ENCODE measurements at regions not wholly inside any gene's neighbourhood (a gene's known extent, or its start where the extent isn't known, plus 50 kb on each side); places are given as distances from the start of the nearest gene placed in this dataset.

DNA sequence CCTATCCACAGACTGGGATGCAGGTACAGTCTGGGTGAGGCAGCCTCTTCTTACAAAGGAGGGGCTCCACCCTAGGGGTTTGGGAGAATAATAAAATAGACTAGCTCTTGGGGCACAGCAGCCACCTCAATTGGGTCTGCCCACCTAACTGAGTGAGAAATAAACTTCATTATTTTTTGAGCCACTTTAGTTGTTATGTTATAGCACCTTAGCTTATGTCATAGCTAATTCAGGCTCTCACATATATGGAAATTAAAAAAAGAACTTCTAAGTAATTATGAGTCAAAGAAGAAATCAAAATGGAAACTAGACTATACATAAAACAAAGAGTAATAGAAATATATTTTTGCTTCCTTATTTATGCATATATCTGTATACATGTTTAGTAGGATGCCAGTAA lies 318.5 kb upstream of the B3GALT2 start:
- DNase-seq (ENCODE audit: low read depth) = no peak

DNA sequence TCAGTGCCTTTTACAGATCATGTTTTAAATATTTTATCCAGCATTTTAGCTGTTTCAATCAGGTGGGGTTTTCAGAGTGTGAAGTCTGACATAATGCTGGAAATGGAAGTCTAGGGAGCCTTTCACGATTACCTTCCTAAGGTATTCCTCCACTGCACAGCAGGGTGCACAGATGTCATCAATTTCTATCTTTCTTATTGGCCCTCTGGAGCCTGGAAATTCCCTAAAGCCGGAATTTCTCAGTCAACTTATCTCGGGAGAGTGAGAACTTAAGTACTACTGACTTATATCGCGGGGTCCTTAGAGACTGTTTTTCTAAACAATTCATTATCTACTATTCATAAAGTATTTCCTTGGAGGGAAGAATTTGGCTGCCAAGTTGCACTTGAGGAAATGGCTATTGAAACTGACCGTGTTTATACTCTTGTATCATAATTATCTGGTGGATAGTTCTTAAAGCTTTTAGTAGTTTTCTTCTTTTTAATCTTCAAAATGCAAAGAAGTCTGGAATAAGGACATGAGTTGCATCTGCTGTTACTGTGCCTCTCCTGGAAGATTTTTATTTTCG lies 311.8 kb upstream of the B3GALT2 start:
- no peak for DNase-seq (ENCODE audit: low read depth)

DNA sequence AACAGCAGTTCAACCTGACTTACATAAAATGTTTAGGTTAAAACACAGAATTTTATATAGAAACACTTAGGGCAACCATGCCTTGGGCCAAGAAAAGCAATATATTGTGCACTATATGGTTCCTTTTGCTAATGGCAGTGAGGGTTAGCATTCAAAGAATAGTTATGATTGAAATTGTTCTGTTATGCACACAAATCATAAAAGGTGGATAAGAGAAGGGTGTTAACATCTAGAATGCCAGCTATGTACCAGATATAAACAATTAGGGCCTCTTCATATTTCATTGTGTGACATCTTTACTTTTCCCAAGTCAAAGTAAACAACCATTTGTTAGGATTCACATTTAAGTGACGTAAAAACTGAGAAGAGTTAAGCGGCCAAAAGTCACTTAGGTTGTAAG lies 308.0 kb upstream of the B3GALT2 start:
- no peak for DNase-seq (ENCODE audit: low read depth)

DNA sequence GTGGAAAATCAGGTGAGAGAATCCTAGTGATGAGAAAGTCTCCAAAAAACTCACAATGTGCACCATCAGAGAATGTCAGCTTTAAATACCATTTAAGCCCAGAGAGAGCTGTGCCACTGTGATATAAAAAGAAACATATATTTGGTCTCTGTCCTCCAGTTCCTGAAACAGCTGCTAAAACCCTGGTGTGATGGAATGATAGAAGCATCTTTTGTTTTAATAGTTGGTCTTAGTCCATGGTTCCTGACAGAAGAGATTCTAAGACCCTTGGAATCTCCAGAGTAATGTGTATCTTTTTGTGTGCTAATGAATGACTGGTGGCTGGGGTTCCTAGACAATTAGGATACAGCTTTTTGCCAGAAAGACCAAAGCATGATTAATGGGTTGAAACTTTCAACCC lies 302.8 kb upstream of the B3GALT2 start:
- no peak for DNase-seq (ENCODE audit: low read depth)

DNA sequence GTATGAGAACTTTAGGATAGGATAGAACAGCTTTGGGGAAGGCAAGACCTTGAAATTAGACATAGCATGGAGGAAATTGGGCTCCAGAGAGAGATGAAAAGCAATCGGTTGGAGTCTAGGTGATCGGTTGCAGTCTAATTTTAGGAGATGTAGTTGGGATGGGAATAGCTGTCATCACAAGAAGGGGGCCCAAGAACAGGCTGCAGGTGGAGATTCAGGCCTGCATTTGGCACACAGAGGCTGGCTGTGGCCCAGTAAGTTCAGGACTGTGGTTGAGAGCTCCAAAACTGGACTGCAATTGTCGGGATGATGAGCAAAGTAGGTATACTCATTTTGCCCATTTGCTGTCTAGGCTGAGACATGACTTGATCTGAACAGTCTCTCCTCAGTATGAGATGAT lies 301.3 kb upstream of the B3GALT2 start:
- no peak for DNase-seq (ENCODE audit: low read depth)

DNA sequence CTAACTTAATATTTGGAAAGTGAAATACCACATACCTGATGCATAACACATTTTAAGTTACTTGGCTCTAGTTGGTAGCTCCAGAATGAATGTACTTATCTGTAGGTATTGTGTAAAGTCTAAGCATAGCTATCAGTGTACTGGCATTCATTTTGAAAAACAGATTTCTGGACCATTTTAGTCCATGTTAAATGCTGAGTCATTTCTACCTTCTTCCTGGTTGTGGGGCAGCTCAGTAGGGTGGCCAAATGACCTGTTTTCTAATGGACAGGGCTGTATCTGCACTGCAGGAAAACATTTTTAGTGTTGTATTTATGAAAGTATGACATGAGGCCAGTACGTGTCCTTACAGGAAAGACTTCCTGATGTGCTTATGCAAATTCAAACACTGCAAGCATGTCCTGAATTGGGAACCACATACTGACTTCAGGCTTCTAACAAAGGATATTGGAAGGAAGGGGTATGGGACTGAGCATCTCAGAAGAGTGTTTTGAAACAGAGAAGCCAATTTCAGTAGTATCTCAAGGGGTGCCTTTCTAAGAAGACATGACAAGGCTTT lies 300.3 kb upstream of the B3GALT2 start:
- no peak for DNase-seq (ENCODE audit: low read depth)

DNA sequence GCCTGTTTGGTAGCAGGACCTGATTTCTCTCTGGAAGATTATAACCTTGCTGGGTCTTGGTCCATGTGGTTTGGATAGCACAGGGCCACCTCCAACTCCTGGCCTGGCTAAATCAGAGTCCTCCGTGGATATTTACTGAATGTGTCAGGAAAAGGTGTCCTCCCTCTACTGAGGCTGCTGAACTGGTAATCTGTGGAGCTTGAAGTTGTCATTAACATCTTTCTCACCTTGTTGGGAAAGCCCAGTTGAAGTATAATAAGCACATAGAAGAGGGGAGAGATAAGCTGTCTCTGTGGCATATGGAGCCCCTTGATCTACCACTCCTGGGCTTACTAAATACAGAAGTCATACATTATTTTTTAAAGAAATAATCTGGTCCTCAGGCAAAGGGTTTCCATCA lies 294.3 kb upstream of the B3GALT2 start:
- no peak for DNase-seq (ENCODE audit: low read depth)

DNA sequence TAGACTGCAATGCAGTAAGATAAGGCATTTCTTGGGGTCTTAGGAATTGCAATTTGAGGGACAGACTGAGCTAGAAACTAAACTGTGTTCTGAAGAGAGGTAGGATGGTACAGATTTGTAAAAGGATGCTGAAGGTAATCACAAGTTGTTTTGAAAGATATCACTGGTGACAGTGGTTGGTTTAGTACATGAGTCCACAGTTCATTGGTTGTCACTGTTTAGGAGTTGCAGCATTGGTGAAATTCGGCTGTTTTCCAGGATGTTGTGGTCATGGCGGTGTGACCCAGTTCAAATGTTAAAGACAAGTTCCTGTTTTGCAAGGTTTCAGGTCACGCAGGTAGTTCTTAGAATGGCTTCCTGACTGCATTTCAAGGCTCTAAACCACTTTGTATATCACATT lies 292.8 kb upstream of the B3GALT2 start:
- peak; percentile 66 for DNase-seq (ENCODE audit: low read depth)

DNA sequence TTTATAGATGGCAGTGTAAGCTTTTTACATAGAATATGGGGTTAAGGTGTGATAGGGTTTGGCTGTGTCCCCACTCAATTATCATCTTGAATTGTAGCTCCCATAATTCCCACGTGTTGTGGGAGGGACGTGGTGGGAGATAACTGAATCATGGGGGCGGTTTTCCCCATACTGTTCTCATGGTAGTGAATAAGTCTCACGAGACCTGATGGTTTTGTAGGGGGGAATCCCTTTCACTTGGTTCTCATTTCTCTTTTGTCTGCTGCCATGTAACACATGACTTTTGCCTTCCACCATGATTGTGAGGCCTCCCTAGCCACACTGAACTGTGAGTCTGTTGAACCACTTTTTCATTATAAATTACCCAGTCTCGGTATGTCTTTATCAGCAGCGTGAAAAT lies 290.3 kb upstream of the B3GALT2 start:
- DNase-seq (ENCODE audit: low read depth) = no peak

DNA sequence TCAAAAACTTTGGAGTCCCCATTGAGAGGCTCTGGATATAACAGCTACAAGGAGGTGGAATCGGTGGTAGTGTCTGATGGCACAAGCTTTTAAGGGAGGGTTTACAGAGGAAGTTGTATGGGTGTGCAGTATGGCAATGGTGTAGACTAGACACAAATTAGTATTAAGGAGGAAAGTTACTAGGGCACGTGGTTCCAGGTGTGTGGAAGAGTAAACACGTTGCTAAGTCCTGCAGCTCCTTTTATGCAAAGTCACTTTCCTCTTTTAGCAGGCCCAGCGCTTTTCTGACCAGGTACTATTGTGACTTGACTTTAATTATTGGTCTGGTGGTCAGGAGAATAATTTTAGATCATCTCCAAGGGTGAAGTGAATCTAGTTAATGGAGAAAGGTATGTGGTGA lies 287.5 kb upstream of the B3GALT2 start:
- no peak for DNase-seq (ENCODE audit: low read depth)

DNA sequence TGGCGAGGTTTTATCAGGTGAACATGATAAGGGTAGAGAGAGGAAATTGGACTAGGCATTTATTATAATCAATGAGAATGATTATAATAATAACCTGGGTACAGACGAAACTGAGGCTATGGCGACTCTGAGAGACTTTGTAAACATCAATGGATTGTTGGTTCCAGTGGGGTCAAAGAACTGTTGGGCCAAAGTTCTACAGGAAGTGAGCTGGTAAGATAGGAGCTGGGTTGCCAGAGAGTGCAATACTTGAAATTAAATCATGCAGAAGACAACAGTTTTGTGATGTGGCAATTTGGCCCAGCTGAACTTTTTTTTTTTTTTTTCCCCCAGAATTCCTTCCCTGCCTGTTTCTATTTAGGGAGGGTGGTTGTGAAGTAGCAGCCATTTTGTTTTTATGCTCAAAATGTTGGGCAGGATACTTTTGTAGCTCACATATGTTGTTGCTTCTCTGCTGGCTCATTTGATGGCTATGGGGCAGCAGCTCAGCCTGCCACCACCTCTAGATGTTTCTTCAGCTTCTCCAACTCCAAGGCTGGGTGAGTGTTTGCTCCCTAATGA lies 286.5 kb upstream of the B3GALT2 start:
- DNase-seq (ENCODE audit: low read depth) = no peak

DNA sequence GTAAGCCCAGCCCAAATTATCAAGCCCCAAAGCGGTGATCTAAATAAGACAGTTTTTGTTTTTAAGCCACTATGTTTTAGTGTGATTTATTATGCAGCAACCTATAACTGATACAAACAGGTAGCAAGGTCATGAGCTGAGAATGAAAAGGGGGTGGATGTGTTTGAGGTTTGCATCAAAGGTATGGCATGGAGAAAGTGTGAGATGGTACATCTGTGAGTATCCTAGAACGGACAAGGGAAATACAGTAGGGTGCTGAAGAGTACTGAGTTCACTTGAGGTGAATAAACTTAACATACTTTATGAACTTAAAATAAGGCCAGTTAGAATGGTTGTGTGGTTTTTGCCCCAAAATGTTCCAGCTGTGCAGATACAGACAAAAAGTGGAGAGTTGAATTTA lies 286.0 kb upstream of the B3GALT2 start:
- no peak for DNase-seq (ENCODE audit: low read depth)

DNA sequence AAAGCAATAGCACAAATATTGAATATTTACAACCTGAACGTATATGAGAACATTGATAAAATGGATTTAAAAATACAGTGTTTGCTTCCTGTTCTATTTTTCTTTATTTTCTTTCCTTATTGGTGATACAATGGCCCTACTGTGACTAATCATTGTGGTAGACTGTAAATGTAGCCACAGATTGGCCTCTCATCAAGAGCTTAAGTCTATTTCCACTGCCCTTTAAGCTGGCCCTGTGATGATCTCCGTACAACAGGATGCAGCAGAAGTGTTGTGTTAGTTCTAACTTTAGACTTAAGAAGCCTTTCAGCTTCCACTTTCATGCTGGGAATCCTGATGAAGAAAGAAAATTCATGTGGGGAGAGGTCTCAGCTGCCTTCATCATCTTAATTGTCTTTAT lies 285.6 kb upstream of the B3GALT2 start:
- DNase-seq (ENCODE audit: low read depth) = no peak

DNA sequence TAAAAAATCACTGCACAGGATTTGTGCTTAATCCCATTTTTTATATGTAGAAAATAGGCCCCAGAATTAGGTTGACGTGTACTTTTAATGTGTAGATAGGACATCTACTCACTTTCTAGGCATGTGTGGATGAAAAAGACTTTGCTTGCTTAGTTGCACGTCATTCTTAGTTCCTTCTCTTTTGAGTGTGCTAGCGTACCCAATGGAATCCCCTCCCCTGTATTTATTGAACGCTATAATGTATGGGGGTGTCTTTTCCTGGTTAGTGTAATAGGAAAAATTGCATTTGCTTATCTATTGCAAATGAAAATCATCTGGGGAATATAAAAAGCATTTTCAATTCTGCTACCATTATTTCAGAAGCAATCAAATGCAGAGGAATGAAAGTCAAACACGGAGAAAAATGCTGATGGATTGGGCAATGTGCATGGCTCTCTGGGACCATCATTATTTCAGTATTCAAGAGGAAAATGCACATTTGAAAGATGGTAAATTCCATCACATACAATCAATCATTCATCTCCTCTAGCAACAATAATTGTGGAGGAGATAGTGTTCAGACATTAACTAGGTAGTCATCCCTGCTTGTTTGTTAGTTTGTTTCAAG lies 277.0 kb upstream of the B3GALT2 start:
- DNase-seq (ENCODE audit: low read depth) = no peak

DNA sequence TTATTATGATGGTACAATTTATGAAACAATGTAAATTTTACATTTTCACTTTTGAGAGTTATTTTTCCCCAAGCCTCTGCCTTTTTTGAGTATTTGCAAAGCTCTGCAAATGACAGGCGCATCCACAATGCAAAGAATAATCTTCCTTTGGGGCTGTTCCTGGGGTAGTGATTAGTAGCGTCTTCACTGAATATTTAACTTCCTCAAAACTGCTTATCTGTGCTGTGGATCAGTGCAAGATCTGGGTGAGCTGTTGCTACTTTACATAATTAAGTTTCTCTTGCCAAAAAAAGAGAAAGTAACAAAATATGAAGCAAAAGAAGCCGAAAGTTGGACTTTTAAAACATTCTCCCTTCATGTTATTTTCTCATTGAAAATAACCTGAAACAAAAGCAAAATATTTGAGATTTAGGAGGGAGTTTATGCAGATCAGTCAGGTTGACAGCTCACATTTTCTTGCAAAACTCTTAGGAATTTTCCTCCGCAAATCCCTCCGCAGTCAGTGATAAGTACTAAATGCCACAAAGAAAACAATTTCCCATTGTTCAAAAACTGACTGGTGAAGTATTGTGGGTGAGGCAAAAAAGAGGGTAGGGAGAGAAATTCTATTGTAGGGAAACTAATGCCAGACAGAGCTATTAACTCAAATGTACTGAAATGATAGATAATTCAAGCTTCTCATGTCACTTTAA lies 276.4 kb upstream of the B3GALT2 start:
- no peak for DNase-seq (ENCODE audit: low read depth)

DNA sequence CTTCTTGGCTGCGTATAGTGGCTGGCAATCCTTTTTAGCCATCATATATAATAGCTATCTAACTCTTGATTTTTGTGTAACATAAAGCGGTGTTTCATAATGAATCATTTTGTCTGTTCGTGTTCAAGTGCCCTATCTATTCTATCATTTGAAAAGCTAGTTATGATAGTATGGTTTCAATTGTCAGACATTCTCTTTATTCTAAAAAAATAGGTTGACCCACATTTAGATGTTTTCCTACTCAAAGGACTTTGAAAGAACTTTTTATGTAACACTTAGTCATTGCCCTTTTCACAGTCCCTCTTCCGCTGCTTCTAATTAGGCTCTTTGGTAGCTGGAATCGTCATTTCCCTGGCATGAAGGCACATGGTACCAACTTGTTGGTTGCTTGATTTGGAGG lies 272.2 kb upstream of the B3GALT2 start:
- no peak for DNase-seq (ENCODE audit: low read depth)

DNA sequence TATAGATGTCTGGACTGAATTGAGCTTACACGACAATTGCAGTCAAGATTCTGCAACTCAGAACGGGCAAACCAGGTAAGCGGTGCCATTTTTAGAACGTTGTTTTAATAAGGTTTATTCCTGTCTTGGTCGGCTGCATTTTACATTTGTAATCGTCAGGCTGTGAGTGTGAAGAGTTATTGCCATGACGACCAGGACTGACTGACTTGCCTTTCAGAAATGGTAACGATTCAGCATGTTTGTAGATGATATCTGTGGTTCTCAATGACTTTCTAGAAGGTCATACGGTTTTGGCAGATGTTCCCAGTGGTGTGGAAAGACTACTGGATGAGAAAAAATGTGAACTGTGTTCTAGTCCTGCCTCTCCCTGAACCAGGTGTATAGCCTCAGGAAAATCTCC lies 271.3 kb upstream of the B3GALT2 start:
- DNase-seq (ENCODE audit: low read depth) = no peak

DNA sequence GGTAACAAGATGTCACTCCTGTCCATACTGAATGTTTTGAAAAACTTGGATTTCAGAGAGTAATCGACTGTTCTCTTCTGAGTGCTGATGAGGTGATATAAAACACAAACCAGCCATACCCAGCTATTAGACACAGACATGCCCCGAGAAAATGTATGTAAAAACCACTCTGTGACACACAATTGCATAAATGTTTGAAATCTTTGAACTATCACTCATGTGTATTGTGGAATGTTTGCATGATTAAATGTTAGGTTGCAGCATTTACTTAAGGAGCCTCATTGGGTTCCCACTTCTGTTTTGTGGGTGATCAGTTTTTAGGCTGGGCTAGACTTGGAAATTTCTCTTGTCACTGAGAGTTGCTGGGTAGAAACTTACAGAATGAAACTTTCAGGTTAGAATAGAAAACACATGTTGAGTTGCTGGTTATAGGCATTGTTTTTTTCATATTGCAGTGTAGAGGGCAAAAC lies 270.4 kb upstream of the B3GALT2 start:
- DNase-seq (ENCODE audit: low read depth) = no peak

DNA sequence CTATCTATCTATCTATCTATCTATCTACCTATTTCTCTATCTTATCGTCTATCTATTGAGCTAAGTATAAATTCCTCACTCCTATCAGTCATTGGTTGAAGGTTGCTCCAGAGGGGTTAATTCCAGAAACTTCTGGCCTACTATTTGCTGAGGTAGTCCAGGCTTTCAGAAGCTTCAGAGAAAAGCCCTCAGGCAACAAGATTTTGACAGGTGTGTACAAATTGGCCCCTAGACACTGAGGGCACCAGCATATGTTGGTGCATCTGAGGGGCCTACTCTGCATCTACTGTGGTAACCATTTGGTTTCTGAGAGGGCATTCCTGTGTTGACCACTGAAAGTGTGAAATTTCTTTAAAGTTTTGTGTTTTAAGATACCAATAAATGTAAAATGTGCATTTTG lies 265.2 kb upstream of the B3GALT2 start:
- DNase-seq (ENCODE audit: low read depth) = no peak

DNA sequence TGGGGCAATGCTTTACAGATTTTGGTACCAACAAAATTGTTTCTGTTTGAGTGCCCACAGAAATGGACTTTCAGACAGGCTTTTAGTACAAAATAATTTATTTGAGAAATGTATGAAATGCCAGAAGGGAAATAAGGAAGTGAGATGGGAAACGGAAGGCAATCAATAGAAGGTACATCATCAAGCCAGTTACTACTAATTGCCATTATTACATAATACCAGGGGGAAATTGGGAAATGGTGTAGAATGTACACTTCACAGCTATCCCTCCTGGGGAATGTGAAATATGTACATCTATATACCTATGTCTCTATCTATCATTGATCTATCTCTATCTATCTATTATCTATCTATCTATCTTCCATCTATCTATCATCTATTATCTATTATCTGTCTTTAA lies 264.6 kb upstream of the B3GALT2 start:
- no peak for DNase-seq (ENCODE audit: low read depth)

DNA sequence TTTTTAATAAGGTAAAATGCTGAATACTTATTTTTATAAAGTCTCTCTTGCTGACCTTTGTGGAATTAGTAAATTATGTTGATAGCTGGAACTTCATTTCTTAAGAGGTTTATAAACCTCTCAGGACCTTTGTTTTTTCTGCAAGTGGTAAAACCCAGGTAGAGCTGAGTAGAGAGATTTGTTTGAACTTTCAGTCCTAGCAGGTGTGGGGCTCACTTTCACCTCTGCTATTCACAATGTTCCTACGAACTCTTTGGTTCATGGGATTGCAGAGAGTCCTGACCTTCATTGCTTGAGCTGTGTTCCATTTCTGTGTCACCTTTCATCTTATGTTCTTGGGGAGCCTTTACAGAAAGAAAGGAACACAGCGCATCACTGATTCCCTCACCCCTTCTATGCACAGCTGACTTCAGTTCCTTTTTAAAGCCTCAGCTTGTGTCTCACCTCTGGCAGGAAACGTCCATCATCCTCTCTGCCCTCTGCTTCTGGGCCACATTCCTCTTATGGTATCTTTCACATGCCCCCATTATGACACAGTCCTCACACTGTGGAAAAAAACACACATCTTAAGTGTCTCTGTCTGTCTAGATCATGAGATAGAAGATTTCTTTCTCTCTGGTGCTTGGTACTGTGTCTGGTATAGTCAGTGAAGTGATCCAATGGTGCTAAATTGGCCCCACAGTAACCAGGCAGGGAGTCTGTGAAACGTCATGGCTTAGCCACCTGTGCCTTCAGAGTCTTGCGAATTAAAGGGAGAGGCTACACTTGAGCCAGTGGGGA lies 262.5 kb upstream of the B3GALT2 start:
- DNase-seq (ENCODE audit: low read depth) = no peak

DNA sequence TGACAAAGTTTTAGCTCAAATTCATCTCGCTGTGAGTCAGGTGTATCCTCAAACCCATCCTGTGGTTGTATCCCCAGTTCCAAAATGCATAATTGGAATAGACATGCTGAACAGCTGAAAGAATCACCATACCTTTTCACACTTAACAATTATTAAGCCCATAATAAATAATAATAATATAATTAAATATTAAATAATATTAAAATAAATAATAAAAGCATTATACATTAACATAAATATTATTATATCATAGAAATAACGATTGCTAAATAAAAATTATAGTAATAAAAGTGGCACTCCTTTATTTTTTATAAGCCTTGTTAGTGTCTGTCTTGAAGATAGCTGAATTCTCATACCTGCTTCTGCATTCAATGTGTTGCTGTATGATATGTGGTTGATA lies 257.5 kb upstream of the B3GALT2 start:
- no peak for DNase-seq (ENCODE audit: low read depth)
